Suprapubic skin (tissue), 3 donors: ENCODE measurements at regions not wholly inside any gene's neighbourhood (a gene's known extent, or its start where the extent isn't known, plus 50 kb on each side); places are given as distances from the start of the nearest gene placed in this dataset.

Experiments
- CTCF ChIP-seq, 2 donors: fragments of 200-600 bp in 1 of 2; fragments of 450-650 bp in 1 of 2; sonication (generic) in 1 of 2; IDR thresholded peaks; one replicate each; pipeline ENCODE4 v1.5.1; 2016 to 2019; ENCODE audit warnings: antibody characterized with exemption in 2 of 2, mild to moderate bottlenecking in 1 of 2, moderate library complexity in 1 of 2
- EP300 ChIP-seq: sonication (generic); formaldehyde crosslinking; IDR thresholded peaks from one replicate; pipeline ENCODE4 v1.6.1; 2017; ENCODE audit warnings: antibody characterized with exemption
- POLR2A ChIP-seq, 2 donors: fragments of 450-650 bp; IDR thresholded peaks; one replicate each; pipeline ENCODE4 v1.6.1; 2017; ENCODE audit warnings: antibody characterized with exemption in 2 of 2, mild to moderate bottlenecking in 2 of 2, moderate library complexity in 2 of 2

- TF ChIP-seq POLR2A (IDR thresholded peaks at IDR 0.05) (no peak), CTCF (IDR thresholded peaks at IDR 0.05) (no peak), EP300 (no peak)
Observed at GRCh38 chr4:73335679-73336078, 68.4 kb upstream of the ALB start.
